ENCODE measurements at regions not wholly inside any gene's neighbourhood (a gene's known extent, or its start where the extent isn't known, plus 50 kb on each side); places are given as distances from the start of the nearest gene placed in this dataset.

DNA sequence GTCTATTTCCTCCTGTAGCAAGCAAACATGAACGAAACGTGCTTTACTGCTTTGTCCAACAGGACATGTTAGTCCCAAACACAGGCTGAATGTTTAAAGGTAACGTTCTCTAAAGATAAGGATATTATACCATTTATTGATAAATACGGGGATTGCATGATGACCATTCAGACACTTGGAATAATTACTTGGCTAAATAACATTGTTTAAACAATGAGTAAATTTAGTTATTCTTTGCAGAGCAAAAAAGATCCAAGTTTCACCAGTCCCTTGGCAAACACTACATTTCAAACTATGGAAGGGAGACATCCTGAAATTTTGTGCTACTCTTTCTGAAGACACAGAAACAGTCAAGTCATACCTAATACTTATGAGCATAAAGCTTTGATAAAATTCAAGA, 88.0 kb downstream of the ZNF280B start:
- TF ChIP-seq POLR2A (IDR thresholded peaks at IDR 0.05; ENCODE audit: low read length) (no peak), GATA1 (IDR thresholded peaks at IDR 0.05; ENCODE audit: low read depth, low read length) (no peak)
